GM18505 (cell line): ENCODE measurements at regions not wholly inside any gene's neighbourhood (a gene's known extent, or its start where the extent isn't known, plus 50 kb on each side); places are given as distances from the start of the nearest gene placed in this dataset.
A peak's percentile ranks its signal among the peaks of the same experiment; 100 is the strongest.
"Not testable (repeated sequence)": the region's sequence is repeated elsewhere in the genome, so short reads cannot be mapped to it uniquely, and the experiment has no call there.

Source experiments
- ATAC-seq: cut with Tn5 transposase; IDR thresholded peaks from one replicate; pipeline ENCODE4 v1.9.1; 2021; ENCODE audit not compliant: unreplicated experiment
- POLR2A ChIP-seq: IDR thresholded peaks from 4 replicates; pipeline ENCODE4 v1.6.1; 2011; ENCODE audit warnings: borderline replicate concordance; ENCODE audit not compliant: insufficient read depth, insufficient read length; ENCODE audit errors: extremely low read depth

DNA sequence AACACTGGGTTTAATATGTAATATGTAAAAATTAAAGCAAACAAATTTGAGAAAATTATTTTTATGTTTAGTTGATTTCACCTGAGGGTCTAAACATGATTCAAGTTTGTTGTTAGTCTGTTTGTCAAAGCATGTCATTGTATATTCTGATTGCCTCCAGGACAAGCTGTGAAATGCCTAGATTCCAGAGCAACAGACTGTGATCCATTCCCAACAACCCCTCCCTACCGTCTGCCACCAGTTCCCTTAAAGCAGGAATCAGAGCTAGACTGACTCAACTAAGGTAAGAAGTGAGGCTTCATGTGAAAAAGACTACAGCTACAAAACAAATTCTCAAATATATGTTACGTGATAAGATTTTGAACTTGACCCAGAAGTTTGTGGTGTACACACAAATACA is 304.2 kb downstream of the RAB38 start:
- ATAC-seq = no peak
- no peak for TF ChIP-seq POLR2A

DNA sequence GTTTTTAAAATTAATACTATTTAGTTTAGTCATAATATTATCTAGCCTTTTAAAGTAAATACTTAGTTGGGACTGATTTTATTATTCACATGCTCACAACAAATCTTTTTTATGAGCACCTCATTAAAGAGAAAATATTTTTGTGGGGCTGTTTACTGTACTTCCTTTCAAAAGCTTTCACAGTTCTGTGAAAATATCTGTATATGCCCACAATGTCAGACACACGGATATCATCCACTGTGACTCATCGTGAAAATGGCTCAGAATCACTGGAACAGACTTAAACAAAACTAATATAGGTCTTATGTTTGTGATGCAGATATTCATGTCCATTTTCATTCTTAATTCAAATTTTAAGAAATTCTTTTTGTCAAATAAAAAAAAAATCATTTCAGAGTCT is 305.2 kb downstream of the RAB38 start:
- no peak for ATAC-seq
- TF ChIP-seq POLR2A = no peak

DNA sequence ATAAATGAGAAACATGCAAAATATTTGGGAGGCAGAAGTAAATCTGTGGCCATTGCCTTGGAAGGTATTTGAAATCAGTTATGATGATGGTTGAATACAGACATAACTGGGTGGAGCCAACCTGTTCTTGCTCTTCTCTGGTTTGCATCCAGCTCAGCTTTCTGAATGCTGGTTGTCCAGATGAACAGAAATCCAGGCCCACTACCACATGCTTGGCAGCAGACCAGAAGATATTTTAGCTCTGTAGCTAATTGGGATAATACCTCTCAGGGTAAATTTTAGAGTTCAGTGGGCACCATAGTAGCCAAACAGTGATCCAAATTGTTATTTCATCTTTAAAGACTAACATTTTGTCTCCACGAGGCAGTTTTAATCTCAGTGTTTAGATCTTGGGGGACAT is 308.3 kb downstream of the RAB38 start:
- ATAC-seq = no peak
- no peak for TF ChIP-seq POLR2A

DNA sequence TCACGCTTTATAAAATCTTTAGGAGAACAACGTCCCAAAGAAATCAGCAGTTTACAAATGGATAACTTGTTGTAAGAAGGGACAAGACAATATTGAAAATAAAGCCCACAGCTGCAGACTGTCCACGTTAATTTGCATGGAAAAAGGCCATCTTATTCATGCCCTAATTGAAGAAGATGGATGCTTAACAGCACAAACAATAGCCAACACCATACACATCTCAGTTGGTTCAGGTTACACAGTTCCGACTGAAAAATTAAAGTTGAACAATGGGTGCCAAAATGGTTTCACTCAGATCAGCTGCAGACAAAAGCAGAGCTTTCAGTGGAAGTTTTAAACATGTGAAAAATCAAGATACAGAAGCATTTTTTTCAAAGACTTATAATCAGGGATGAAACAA is 314.2 kb downstream of the RAB38 start:
- TF ChIP-seq POLR2A = no peak
- no peak for ATAC-seq

DNA sequence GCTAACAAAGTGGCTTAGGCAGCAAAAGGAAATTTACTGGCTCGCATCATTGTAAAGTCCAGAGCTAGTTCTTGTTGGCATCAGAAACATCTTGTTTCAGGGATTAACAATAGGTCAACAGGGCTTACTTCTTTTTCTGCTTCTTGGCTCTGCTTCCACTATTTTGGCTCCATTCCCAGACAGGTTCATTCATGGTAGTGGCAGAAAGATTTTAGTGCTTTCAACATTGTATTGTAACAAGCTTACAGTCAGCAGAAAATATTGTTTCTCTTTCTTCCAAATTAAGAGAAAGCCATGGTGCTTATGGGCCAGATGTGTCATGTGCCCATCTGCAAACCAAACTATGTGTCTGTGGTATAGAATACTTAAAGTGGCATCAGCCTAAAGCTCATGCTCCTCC is 315.6 kb downstream of the RAB38 start:
- TF ChIP-seq POLR2A = no peak
- ATAC-seq = no peak

DNA sequence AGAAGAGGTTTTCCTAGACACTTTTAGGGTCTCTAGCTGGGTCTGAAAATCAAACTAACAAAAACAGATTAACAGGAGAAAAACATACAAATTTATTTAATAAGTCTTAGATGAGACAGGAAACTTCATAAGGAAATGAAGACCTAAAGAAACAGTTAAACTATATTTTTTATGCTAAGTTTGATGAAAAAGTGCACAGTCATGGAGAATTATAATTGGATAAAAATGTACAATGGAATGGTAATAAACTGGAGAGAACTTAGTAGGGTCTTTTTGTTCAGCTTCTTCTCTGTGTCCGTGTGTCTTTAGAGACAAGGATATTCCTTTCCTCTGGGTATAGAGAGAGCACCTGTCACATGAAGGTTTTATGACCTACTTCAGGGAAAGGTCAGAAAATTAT is 323.4 kb downstream of the RAB38 start:
- no peak for ATAC-seq
- TF ChIP-seq POLR2A = no peak

DNA sequence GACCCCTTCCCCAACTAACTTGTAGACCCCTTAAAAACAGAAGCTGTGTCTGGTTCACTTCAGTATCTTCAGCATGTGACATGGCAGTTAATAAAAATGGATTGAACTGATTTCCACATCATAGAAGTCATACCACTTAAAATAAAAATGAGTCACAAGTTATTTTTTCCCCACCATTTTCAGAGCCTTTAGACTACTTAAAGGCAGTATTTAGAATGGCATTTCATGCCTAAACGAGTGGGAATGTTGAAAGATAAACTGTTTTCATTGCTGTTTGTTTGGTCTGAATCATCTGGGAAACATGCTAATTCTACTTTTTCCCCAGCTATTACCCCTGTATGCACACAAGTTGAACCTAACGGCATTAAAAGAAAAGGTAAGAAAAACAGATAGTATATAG is 324.0 kb downstream of the RAB38 start:
- no peak for ATAC-seq
- no peak for TF ChIP-seq POLR2A

DNA sequence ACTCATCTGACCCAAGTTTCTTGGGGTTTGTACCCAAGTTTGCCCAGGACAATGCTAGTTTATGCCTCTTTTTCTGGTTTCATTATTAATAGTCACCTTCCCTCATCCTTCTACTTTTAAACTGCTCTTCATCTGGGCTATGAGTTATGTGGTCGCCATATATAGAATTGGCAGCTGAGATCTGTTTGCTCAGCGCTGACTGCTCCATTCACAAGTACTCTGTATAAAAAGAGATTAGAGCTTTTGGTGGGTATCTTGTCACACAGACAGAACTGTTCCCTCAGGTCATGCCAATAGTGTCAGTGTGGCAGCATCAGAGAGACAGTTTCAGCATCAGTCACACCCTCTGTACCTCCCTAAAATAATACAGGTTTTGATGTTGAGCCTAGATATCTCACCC is 326.0 kb downstream of the RAB38 start:
- TF ChIP-seq POLR2A = no peak
- ATAC-seq = no peak

DNA sequence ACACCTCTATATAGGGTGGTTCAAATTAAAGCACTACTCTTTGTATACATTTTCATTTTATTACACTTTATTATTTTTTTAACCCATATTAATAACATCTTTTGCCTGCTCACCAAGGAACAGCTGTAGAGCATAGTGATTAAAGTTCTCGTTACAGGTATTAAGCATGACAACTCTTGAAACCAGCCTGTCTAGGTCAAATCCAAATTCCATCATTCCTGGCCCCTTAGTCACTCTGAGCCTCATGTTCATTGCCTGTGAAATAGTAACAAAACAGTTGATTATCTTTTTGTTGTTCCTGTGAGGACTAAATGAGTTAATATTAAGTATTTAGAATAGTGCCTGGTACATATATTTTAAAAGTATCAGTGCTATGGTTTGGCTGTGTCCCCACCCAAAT is 334.5 kb downstream of the RAB38 start:
- TF ChIP-seq POLR2A = no peak
- no peak for ATAC-seq

DNA sequence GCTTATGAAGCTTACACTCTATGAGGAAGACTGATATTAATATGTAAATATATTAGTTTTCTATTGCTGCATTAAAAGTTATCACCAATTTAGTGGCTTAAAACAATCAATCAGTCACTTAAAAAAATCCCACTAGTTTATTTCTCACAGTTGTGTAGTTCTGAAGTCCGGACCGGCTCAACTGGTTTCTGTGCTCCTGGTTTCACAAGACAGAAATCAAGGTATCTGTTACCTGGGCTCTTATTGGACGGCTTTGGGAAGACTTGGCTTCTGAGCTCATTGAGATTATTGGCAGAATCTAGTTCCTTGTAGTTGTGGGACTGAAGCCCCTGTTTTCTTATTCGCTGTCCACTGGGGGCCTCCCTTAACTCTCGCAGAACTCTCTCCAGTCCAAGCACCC is 343.0 kb downstream of the RAB38 start:
- no peak for TF ChIP-seq POLR2A
- ATAC-seq = no peak

DNA sequence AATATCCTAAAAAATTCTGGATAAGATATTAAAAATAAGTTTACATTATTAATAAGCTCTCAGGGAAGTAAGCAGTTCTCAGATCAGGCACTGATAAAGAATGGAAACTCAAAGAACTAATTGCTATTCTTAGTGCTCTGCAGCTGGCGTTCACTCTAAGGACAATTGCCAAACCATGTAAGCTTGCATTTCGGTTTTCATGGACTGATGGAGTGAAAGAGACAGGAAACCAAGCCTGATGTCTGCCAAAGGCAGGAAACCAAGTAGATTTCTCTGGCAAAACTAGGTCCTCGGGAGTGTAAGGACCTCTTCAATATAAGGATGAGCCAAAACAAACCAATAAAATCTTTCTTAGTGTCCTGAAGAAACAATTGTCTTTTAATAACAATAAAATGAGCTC is 355.2 kb downstream of the RAB38 start:
- no peak for TF ChIP-seq POLR2A
- ATAC-seq = no peak

DNA sequence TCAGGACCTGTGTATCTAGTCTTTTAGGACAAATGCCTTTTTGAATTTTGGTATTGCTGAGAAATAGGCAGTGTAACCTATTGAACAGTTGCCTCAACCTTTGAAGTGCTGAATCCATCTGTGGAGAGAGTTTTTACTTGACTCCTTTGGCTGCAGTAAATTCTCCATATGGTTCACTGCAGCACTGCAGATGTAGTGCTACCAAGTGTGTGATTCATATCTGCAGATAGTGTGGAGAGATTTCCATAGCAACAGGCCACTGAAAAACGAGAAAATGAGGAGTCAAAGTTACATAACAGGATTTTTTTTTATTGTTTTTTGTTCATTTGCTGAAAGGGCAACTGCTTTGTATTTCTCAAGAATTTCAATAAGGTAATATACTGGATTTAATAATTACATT is 356.1 kb downstream of the RAB38 start:
- peak; percentile 87 for ATAC-seq
- TF ChIP-seq POLR2A = no peak

DNA sequence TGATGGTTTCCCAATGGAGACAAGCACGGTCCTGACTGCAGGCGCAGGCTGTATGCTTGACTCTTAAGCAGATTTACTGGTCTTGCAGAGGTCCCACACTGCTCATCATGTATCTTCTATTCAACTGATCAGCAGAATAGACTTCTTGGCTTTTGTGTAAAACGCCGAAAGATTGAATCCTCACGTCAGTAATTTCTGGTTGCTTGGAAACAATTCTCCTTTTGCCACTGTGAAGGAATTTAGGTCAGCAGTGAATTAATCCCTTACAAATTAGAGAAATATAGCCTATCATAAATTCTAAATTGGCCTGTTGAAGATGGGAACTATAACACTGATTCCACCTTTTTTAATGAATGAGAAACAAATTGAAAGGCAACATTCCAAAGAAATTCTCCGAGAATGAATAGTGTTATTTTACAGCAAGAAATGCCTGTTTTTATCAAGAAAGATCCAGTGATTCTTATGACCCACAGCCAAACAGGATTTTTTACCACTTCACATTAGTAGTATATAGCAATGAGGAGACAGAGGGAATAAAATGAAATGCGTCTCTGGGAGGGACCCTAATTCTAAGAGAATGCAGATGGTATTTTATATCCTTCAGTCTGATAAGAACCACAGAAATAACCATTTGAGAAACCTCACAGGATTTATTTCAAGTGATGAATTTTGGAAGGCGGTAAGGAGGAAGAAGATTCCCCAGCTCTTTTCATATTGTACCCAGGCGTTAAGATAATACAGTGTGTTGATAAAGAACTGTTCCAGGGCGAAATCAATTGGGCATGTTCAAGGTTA is 362.5 kb downstream of the RAB38 start:
- ATAC-seq = no peak
- TF ChIP-seq POLR2A = no peak

DNA sequence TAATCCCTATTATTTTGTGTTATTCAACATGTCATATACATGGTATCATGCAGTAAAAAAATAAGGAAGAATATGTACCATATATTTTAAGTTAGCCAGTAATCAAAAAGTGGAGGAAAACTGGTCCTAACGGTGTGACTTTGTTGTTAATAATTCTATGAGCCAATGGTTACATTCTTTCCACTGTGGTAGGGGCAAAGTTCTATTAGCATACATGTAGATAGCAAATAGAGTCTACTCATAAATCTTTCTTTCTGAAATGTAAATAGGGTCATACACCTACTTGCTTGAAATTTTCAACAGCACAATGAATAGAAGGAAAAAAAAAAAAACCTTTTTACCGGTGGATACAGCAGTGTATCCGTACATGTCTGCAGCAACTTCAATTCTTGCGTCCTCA is 364.8 kb downstream of the RAB38 start:
- no peak for TF ChIP-seq POLR2A
- no peak for ATAC-seq

DNA sequence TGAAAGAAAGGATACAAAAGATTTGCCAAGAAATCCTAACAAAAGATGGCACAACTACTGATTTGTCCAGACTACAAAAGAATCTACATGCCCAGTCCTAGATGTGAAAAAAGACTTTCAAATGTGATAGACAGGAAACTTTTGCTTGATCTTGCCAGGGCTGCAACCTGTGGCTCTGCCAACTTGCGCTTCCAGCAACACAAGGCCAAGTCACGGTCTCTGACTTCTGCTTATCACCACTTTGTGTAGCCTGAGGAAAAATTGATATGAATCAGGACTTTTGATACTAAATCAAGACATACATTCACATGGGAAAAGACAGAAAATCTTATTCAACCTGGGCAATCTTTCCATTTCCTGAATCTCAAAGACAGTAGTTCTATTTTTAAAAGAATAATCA is 366.0 kb downstream of the RAB38 start:
- no peak for ATAC-seq
- no peak for TF ChIP-seq POLR2A

DNA sequence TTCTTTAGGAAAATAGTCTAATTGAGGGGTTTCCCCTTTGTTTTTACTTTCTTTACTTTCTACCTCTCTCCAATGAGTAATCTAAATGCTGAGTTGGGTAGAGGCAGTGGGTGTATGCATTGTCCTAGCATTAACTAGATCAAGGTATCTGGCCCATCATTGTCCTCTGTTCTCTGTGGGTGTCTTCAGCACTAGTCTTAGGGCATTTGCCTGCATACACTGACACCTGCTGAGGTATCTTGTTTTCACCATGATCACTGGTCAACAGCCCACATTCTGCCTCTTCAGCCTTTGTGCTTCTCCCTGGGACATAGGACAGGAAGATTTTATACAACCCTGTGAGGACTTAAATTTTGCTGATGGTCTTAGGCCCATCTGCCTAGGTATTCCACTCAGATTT is 371.1 kb downstream of the RAB38 start:
- no peak for TF ChIP-seq POLR2A
- no peak for ATAC-seq

DNA sequence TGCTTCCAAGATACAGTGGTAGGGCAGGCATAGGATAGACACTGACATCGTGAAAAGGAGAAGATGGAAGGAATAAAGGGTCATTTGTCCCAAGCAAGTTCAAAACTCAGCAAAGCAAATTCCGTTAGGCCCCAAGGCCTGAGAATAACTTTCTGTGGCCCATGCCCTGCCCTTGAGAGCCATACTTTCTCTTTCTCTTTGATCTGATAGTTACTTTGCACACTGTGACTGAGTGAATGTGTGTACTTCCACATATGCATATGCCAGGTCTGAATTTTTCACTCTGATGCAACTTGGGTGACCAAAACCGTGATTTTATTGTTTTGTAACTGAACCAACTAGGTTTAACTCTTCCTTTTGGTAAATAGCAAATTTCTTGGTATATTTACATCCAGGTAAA is 371.5 kb downstream of the RAB38 start:
- no peak for ATAC-seq
- no peak for TF ChIP-seq POLR2A

DNA sequence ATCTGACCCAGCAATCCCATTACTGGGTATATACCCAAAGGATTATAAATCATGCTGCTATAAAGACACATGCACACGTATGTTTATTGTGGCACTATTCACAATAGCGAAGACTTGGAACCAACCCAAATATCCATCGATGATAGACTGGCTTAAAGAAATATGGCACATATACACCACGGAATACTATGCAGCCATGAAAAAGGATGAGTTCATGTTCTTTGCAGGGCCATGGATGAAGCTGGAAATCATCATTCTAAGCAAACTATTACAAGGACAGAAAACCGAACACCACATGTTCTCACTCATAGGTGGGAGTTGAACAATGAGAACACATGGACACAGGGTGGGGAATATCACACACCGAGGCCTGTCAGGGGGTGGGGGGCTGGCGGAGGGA is 390.4 kb downstream of the RAB38 start:
- ATAC-seq = not testable (repeated sequence)
